Cardiac fibroblast (primary cell): ENCODE measurements at regions not wholly inside any gene's neighbourhood (a gene's known extent, or its start where the extent isn't known, plus 50 kb on each side); places are given as distances from the start of the nearest gene placed in this dataset.

ENCODE experiments used
- DNase-seq, 2 donors: peaks; one replicate each; pipeline versions ENCODE4 v3.0.0 to v3.0.0-alpha.2; 2010; ENCODE audit warnings: low read depth in 2 of 2
- H3K4me3 ChIP-seq, 2 donors: replicated peaks in 1 of 2; 1 replicate in 1 of 2; 2 replicates in 1 of 2; pipeline ENCODE4 v1.5.1; 2011; ENCODE audit warnings: low read depth in 2 of 2, low read length in 2 of 2, mild to moderate bottlenecking in 2 of 2, moderate library complexity in 1 of 2
- CTCF ChIP-seq: IDR thresholded peaks from one replicate; pipeline ENCODE4 v1.5.1; 2011; ENCODE audit warnings: low read depth, mild to moderate bottlenecking, low read length, inconsistent platforms

- no peak for DNase-seq
- no peak overlapping the region for H3K4me3 ChIP-seq
- TF ChIP-seq CTCF, result no peak
These were observed 528.1 kb upstream of the KLF4 start for GRCh38 chr9:108017671-108018070.

DNA sequence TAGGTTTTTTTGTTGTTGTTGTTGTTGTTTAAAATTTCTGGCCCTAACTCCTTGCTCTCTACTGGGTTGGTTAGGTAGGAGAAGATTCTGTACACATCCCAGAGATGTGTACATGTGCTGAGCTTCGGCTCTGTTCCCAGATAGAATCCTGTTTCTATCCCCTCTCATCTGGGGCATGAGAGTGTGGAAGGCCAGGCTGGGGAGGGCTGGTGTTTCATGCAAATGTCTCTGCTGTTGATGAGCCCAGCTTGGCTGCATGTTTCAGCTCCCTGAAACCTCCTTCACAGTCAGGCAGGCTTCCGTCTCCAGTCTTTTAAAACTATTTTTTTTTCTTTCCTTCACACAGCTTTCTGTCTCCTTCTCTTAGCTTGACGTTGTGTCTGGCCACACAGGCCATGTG is 526.9 kb upstream of the KLF4 start:
- no peak for DNase-seq
- no peak for TF ChIP-seq CTCF
- no peak overlapping the region for H3K4me3 ChIP-seq

GRCh38 chr9:108015690-108016089 is 526.1 kb upstream of the KLF4 start:
- TF ChIP-seq CTCF, result no peak
- no peak for DNase-seq
- no peak overlapping the region for H3K4me3 ChIP-seq

- no peak for DNase-seq
- no peak for TF ChIP-seq CTCF
- H3K4me3 ChIP-seq, result no peak overlapping the region
These were observed 524.8 kb upstream of the KLF4 start for GRCh38 chr9:108014353-108014752.

DNA sequence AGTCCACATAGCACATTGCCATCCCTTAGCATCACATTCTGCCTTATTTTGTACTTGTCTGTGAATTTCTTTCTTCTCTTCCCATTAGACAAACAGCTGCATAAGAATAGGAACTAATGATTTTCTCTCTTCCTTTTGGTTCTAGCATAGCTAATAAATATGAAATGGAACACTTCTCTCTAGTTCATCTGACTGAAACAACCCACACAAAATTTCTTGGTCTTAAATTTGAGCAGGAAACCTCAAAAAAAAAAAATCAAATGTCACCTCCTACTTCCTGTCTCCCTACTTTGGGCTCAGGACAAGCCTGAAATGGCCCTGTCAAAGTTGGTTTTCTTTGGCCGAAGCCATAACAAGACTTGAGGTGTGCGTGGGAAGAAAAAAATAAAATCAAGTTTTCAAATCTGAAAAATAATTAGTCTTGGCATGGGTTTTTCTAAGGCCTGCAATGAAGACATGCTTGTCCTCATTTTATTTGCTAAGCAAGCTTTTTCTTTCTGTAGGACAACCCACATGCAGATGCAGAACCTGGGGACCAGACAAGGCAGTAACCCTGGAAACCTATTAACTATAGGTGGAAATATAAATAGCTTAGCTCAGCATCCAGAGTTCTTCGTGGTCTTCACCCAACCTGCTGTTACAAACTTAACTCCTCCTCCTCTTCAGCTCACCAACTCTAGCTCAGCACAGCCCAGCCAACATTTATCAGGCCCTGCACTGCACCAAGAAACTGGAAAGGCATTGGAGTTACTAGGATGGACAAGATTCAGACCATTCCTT is 523.5 kb upstream of the KLF4 start:
- H3K4me3 ChIP-seq, result no peak overlapping the region
- no peak for TF ChIP-seq CTCF
- no peak for DNase-seq

DNA sequence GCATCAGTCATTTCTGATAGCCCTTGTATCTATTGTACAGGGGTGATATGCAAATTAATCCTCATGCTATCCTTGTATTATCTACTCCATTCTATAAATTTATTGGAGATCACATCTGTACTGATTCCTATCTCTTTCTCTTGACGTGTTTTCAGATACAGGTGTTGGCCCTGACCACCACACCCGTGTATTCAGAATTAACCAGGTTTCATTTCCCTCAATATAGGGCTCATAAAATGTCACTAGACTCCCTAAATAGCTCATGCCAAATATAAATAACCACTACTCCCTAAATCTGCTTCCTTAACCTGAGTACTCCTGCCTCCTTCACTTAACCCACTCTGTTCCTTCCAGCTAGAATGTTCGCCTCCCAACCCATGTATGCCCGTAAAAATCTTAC is 522.8 kb upstream of the KLF4 start:
- no peak overlapping the region for H3K4me3 ChIP-seq
- DNase-seq, result no peak
- TF ChIP-seq CTCF, result no peak

DNA sequence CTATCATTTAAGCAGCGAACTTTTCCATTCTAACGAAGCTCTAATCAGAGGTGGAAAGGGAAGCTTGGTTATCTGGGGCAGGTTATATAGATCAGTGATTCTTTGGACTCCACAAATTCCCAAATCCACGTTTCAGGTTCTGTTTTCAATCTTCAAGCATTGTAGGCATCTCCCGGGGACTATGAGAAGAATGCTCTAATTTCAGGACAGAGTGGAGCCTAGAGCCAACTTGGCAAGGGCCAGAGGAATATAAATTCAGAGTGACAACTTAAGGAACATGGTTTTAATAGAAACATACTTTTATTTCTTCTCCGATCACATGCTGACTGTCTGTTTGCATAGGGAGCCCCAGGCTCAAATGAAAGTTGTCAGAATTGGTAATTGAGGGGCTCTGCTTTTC is 514.0 kb upstream of the KLF4 start:
- no peak for DNase-seq
- no peak overlapping the region for H3K4me3 ChIP-seq
- TF ChIP-seq CTCF, result no peak
